Muscle layer of colon (tissue), 2 donors: ENCODE measurements at regions not wholly inside any gene's neighbourhood (a gene's known extent, or its start where the extent isn't known, plus 50 kb on each side); places are given as distances from the start of the nearest gene placed in this dataset.

Experiments used
- H3K27ac ChIP-seq: one replicate; pipeline ENCODE4 v1.7.0; 2013; ENCODE audit warnings: low read depth, mild to moderate bottlenecking, low read length, moderate library complexity
- H3K27me3 ChIP-seq, 2 donors: one replicate each; pipeline ENCODE4 v1.7.0; 2013; ENCODE audit warnings: low read length in 2 of 2, mild to moderate bottlenecking in 2 of 2; ENCODE audit not compliant: insufficient read depth in 2 of 2, control insufficient read depth in 1 of 2
- H3K36me3 ChIP-seq: one replicate; pipeline ENCODE4 v1.7.0; 2013; ENCODE audit warnings: mild to moderate bottlenecking, low read length; ENCODE audit not compliant: insufficient read depth
- H3K4me1 ChIP-seq: one replicate; pipeline ENCODE4 v1.7.0; 2013; ENCODE audit warnings: mild to moderate bottlenecking, low read length; ENCODE audit not compliant: insufficient read depth
- H3K4me3 ChIP-seq, 2 donors: one replicate each; pipeline ENCODE4 v1.7.0; 2013; ENCODE audit warnings: low read length in 2 of 2, low read depth in 1 of 2, mild to moderate bottlenecking in 1 of 2, moderate library complexity in 1 of 2
- H3K9ac ChIP-seq: one replicate; pipeline ENCODE4 v1.7.0; 2013; ENCODE audit warnings: low read length
- H3K9me3 ChIP-seq: one replicate; pipeline ENCODE4 v1.7.0; 2013; ENCODE audit warnings: mild to moderate bottlenecking, low read length
- donor health status: abdominal sarcoma.
- donor health status: Adenocarcinoma of cecum.

GRCh38 chr5:82713811-82714210 lies 363.4 kb downstream of the TMEM167A start:
- no peaks in the 10 kb centered on the region for H3K36me3 ChIP-seq
- H3K27me3 ChIP-seq: no peaks in the 10 kb centered on the region
- H3K9me3 ChIP-seq: no peaks in the 10 kb centered on the region
- no peaks in the 10 kb centered on the region for H3K4me1 ChIP-seq
- no peak overlapping the region for H3K9ac ChIP-seq
- no peak overlapping the region for H3K27ac ChIP-seq
- H3K4me3 ChIP-seq: no peak overlapping the region

- no peak overlapping the region for H3K4me3 ChIP-seq
- H3K27ac ChIP-seq: no peak overlapping the region
- H3K36me3 ChIP-seq: no peaks in the 10 kb centered on the region
- H3K27me3 ChIP-seq: no peaks in the 10 kb centered on the region
- H3K9me3 ChIP-seq: no peaks in the 10 kb centered on the region
- H3K4me1 ChIP-seq: no peaks in the 10 kb centered on the region
- no peak overlapping the region for H3K9ac ChIP-seq
Observed at GRCh38 chr5:82707741-82708140, 369.5 kb downstream of the TMEM167A start.

- Histone ChIP-seq H3K9me3 (no peaks in the 10 kb centered on the region), H3K4me1 (peaks cover 9% of the 10 kb centered on the region)
Observed at GRCh38 chr5:82704381-82704780, 372.8 kb downstream of the TMEM167A start.

GRCh38 chr5:82702046-82702445 lies 375.1 kb downstream of the TMEM167A start:
- Histone ChIP-seq H3K4me3 (no peak overlapping the region), H3K9ac (no peak overlapping the region), H3K27me3 (no peaks in the 10 kb centered on the region), H3K4me1 (peaks cover 9% of the 10 kb centered on the region), H3K9me3 (no peaks in the 10 kb centered on the region), H3K36me3 (no peaks in the 10 kb centered on the region), H3K27ac (no peak overlapping the region)

More at GRCh38 chr5:82704381-82704780, 372.8 kb downstream of the TMEM167A start:
- Histone ChIP-seq H3K4me3 (no peak overlapping the region), H3K27me3 (no peaks in the 10 kb centered on the region), H3K36me3 (no peaks in the 10 kb centered on the region), H3K27ac (no peak overlapping the region), H3K9ac (no peak overlapping the region)

GRCh38 chr5:82699737-82700136 lies 377.5 kb downstream of the TMEM167A start:
- no peaks in the 10 kb centered on the region for H3K9me3 ChIP-seq
- H3K36me3 ChIP-seq: no peaks in the 10 kb centered on the region
- no peak overlapping the region for H3K4me3 ChIP-seq
- H3K9ac ChIP-seq: no peak overlapping the region
- no peaks in the 10 kb centered on the region for H3K27me3 ChIP-seq
- H3K27ac ChIP-seq: no peak overlapping the region
- peaks cover 9% of the 10 kb centered on the region for H3K4me1 ChIP-seq

GRCh38 chr5:82698026-82698425 lies 379.2 kb downstream of the TMEM167A start:
- Histone ChIP-seq H3K36me3 (no peaks in the 10 kb centered on the region), H3K4me3 (no peak overlapping the region), H3K27ac (no peak overlapping the region), H3K4me1 (peaks cover 9% of the 10 kb centered on the region), H3K9me3 (no peaks in the 10 kb centered on the region), H3K27me3 (no peaks in the 10 kb centered on the region), H3K9ac (no peak overlapping the region)

GRCh38 chr5:82694711-82695285 lies 382.4 kb downstream of the TMEM167A start:
- Histone ChIP-seq H3K9me3 (no peaks in the 10 kb centered on the region), H3K27me3 (no peaks in the 10 kb centered on the region), H3K4me1 (no peaks in the 10 kb centered on the region), H3K4me3 (no peak overlapping the region), H3K36me3 (no peaks in the 10 kb centered on the region), H3K27ac (no peak overlapping the region), H3K9ac (no peak overlapping the region)

GRCh38 chr5:82692826-82693225 lies 384.4 kb downstream of the TMEM167A start:
- H3K4me3 ChIP-seq: no peak overlapping the region
- H3K9ac ChIP-seq: no peak overlapping the region
- H3K27me3 ChIP-seq: no peaks in the 10 kb centered on the region
- H3K36me3 ChIP-seq: no peaks in the 10 kb centered on the region
- no peaks in the 10 kb centered on the region for H3K9me3 ChIP-seq
- no peaks in the 10 kb centered on the region for H3K4me1 ChIP-seq
- H3K27ac ChIP-seq: no peak overlapping the region

GRCh38 chr5:82684659-82685058 lies 392.5 kb downstream of the TMEM167A start:
- Histone ChIP-seq H3K4me3 (no peak overlapping the region), H3K9me3 (no peaks in the 10 kb centered on the region), H3K4me1 (no peaks in the 10 kb centered on the region), H3K27ac (no peak overlapping the region), H3K27me3 (no peaks in the 10 kb centered on the region), H3K9ac (no peak overlapping the region), H3K36me3 (no peaks in the 10 kb centered on the region)

- Histone ChIP-seq H3K27ac (no peak overlapping the region), H3K4me3 (no peak overlapping the region), H3K36me3 (no peaks in the 10 kb centered on the region), H3K4me1 (no peaks in the 10 kb centered on the region), H3K9me3 (no peaks in the 10 kb centered on the region), H3K27me3 (no peaks in the 10 kb centered on the region), H3K9ac (no peak overlapping the region)
Observed at GRCh38 chr5:82684165-82684564, 393.0 kb downstream of the TMEM167A start.

GRCh38 chr5:82679660-82680059 lies 397.5 kb downstream of the TMEM167A start:
- no peaks in the 10 kb centered on the region for H3K9me3 ChIP-seq
- no peak overlapping the region for H3K27ac ChIP-seq
- H3K27me3 ChIP-seq: no peaks in the 10 kb centered on the region
- H3K36me3 ChIP-seq: no peaks in the 10 kb centered on the region
- no peak overlapping the region for H3K4me3 ChIP-seq
- no peaks in the 10 kb centered on the region for H3K4me1 ChIP-seq
- H3K9ac ChIP-seq: no peak overlapping the region

GRCh38 chr5:82676661-82677060 lies 398.5 kb upstream of the RPS23 start:
- H3K27ac ChIP-seq: no peak overlapping the region
- no peak overlapping the region for H3K4me3 ChIP-seq
- no peaks in the 10 kb centered on the region for H3K27me3 ChIP-seq
- H3K9me3 ChIP-seq: no peaks in the 10 kb centered on the region
- no peaks in the 10 kb centered on the region for H3K36me3 ChIP-seq
- H3K9ac ChIP-seq: no peak overlapping the region
- H3K4me1 ChIP-seq: no peaks in the 10 kb centered on the region
